ENCODE measurements at regions not wholly inside any gene's neighbourhood (a gene's known extent, or its start where the extent isn't known, plus 50 kb on each side); places are given as distances from the start of the nearest gene placed in this dataset.

DNA sequence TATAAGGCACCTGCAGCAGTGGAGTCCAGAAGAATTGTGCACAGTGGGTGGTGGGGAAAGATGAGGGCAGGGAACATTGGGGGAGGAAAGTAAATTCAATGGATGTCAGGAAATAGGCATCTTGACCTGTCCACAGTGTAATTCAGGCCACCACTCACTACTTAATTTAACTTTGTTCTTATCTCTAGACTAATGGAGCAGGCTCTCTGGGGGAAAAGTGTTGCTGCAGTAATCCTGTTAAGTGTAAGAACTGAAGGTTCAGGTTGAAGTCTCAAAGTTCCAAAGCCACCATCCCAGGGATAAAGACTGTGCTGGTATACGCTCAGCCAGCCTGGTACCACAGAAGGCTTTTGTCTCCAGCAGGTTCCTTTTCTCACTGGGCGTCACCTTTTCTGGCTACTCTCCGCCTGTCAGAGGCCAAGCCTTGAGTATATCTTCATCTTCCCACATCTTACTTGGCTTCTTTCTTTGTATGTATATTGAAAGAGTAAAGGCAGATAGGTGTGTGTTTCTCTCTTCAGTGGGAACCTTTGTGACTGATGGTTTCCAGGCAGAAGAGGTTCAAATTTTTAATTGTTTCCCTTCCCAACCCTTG, 150.9 kb upstream of the DMRT1 start:
- H3K4me1 Mint-ChIP-seq, result peaks cover 40% of the 10 kb centered on the region

DNA sequence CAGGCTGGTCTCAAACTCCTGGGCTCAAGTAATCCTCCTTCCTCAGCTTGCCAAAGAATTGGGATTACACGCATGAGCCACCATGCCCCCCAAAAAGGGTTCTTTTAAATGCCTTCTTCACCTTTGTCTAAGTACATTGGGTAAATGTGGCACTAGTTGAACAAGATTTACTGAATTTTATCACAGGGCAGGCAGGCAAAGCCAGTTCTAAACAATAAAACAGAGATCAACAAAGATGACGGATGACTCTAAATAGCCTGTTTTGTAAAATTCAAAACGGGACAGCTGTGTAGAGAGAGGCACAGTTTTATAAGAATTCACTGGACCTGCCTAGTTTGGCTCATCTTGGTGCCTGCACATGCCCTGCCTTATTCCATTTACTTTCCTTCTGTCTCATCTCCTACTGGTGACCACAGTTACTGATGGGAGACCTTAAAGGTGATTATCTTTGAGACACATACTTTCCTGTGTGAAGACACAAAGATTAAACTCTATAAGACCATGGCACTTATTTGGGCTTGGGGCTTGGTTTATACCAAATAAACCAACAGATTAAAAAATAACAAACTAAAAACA, 149.6 kb upstream of the DMRT1 start:
- Histone ChIP-seq H3F3A (replicated peaks; ENCODE audit: low read depth) (no peaks in the 10 kb centered on the region), H3K4me1 (ENCODE audit: insufficient read depth) (peaks cover 17% of the 10 kb centered on the region), H3K27me3 (ENCODE audit: insufficient read depth) (no peaks in the 10 kb centered on the region), H2AFZ (no peak overlapping the region), H3K9me2 (ENCODE audit: insufficient read depth) (no peaks in the 10 kb centered on the region), H3K36me3 (ENCODE audit: insufficient read depth) (no peaks in the 10 kb centered on the region), H3K27ac (ENCODE audit: low read depth) (no peak overlapping the region; the same call in 1 of the 2 replicates), H3K4me2 (no peak overlapping the region), H3K79me2 (replicated peaks; ENCODE audit: insufficient read depth) (no peaks in the 10 kb centered on the region; the same call in 1 of the 2 replicates), H4K20me1 (replicated peaks; ENCODE audit: insufficient read depth) (no peaks in the 10 kb centered on the region), H3K4me3 (no peak overlapping the region)
- H3K9me3 Mint-ChIP-seq, result no peaks in the 10 kb centered on the region
- peaks cover 32% of the 10 kb centered on the region for H3K4me1 Mint-ChIP-seq
- ATAC-seq (no peak), DNase-seq (ENCODE audit: low spot score) (no peak)
- no peak overlapping the region for H3K27ac Mint-ChIP-seq
- peaks cover 6% of the 10 kb centered on the region; the same call in 2 of the 3 replicates for H3K36me3 Mint-ChIP-seq (ENCODE audit: low read depth)
- H3K4me3 Mint-ChIP-seq, result no peak overlapping the region
- peaks cover 5% of the 10 kb centered on the region for H3K27me3 Mint-ChIP-seq (ENCODE audit: insufficient read depth, low read depth, poor library complexity)
- TF ChIP-seq CREB1 (CRISPR knock-in tag; IDR thresholded peaks at IDR 0.05; ENCODE audit: low read depth) (no peak), EZH2 (IDR thresholded peaks at IDR 0.05; ENCODE audit: low read depth, unreplicated experiment) (no peak)
- TF ChIP-seq, protein P1, sequence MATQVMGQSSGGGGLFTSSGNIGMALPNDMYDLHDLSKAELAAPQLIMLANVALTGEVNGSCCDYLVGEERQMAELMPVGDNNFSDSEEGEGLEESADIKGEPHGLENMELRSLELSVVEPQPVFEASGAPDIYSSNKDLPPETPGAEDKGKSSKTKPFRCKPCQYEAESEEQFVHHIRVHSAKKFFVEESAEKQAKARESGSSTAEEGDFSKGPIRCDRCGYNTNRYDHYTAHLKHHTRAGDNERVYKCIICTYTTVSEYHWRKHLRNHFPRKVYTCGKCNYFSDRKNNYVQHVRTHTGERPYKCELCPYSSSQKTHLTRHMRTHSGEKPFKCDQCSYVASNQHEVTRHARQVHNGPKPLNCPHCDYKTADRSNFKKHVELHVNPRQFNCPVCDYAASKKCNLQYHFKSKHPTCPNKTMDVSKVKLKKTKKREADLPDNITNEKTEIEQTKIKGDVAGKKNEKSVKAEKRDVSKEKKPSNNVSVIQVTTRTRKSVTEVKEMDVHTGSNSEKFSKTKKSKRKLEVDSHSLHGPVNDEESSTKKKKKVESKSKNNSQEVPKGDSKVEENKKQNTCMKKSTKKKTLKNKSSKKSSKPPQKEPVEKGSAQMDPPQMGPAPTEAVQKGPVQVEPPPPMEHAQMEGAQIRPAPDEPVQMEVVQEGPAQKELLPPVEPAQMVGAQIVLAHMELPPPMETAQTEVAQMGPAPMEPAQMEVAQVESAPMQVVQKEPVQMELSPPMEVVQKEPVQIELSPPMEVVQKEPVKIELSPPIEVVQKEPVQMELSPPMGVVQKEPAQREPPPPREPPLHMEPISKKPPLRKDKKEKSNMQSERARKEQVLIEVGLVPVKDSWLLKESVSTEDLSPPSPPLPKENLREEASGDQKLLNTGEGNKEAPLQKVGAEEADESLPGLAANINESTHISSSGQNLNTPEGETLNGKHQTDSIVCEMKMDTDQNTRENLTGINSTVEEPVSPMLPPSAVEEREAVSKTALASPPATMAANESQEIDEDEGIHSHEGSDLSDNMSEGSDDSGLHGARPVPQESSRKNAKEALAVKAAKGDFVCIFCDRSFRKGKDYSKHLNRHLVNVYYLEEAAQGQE (IDR thresholded peaks at IDR 0.05; ENCODE audit: unreplicated experiment), result no peak

More for the DNA sequence above, 150.9 kb upstream of the DMRT1 start:
- ATAC-seq (no peak), DNase-seq (ENCODE audit: low spot score) (no peak)
- peaks cover 5% of the 10 kb centered on the region for H3K27me3 Mint-ChIP-seq (ENCODE audit: insufficient read depth, low read depth, poor library complexity)
- Histone ChIP-seq H3K27me3 (ENCODE audit: insufficient read depth) (no peaks in the 10 kb centered on the region), H3K4me2 (no peak overlapping the region; the same call in 1 of the 2 replicates), H3K4me1 (ENCODE audit: insufficient read depth) (peaks cover 17% of the 10 kb centered on the region), H3K4me3 (no peak overlapping the region), H3K79me2 (replicated peaks; ENCODE audit: insufficient read depth) (no peaks in the 10 kb centered on the region; the same call in 1 of the 2 replicates), H3F3A (replicated peaks; ENCODE audit: low read depth) (no peaks in the 10 kb centered on the region), H4K20me1 (replicated peaks; ENCODE audit: insufficient read depth) (no peaks in the 10 kb centered on the region), H2AFZ (no peak overlapping the region), H3K9me2 (ENCODE audit: insufficient read depth) (no peaks in the 10 kb centered on the region), H3K36me3 (ENCODE audit: insufficient read depth) (no peaks in the 10 kb centered on the region), H3K27ac (ENCODE audit: low read depth) (no peak overlapping the region)
- H3K27ac Mint-ChIP-seq, result no peak overlapping the region
- peaks cover 10% of the 10 kb centered on the region; the same call in 2 of the 3 replicates for H3K36me3 Mint-ChIP-seq (ENCODE audit: low read depth)
- TF ChIP-seq EZH2 (IDR thresholded peaks at IDR 0.05; ENCODE audit: low read depth, unreplicated experiment), result no peak
- TF ChIP-seq ETS1 (IDR thresholded peaks at IDR 0.05), result no peak
- TF ChIP-seq, protein P1 (IDR thresholded peaks at IDR 0.05; ENCODE audit: unreplicated experiment), result no peak
- no peak for TF ChIP-seq EZH2phosphoT487 (IDR thresholded peaks at IDR 0.05; ENCODE audit: unreplicated experiment)
- no peaks in the 10 kb centered on the region for H3K9me3 Mint-ChIP-seq
- no peak overlapping the region for H3K4me3 Mint-ChIP-seq

All from GM23338 (cell line).